Testis (tissue), 2 donors: ENCODE measurements at regions not wholly inside any gene's neighbourhood (a gene's known extent, or its start where the extent isn't known, plus 50 kb on each side); places are given as distances from the start of the nearest gene placed in this dataset.
"Not testable (repeated sequence)": the region's sequence is repeated elsewhere in the genome, so short reads cannot be mapped to it uniquely, and the experiment has no call there.

Source experiments
- DNase-seq: peaks from one replicate; pipeline ENCODE4 v3.0.0-alpha.2; 2019
- H3K27ac ChIP-seq, 2 donors: fragments of 200-600 bp; sonication (generic); one replicate each; pipeline ENCODE4 v1.5.1; 2019
- H3K27me3 ChIP-seq: fragments of 200-600 bp; sonication (generic); one replicate; pipeline ENCODE4 v1.5.1; 2019
- H3K36me3 ChIP-seq: fragments of 200-600 bp; sonication (generic); one replicate; pipeline ENCODE4 v1.5.1; 2017; ENCODE audit warnings: low read depth; ENCODE audit errors: missing control alignments
- H3K4me1 ChIP-seq: fragments of 200-600 bp; sonication (generic); one replicate; pipeline ENCODE4 v1.5.1; 2019
- H3K4me3 ChIP-seq, 2 donors: fragments of 200-600 bp; sonication (generic); one replicate each; pipeline ENCODE4 v1.5.1; 2017 to 2019
- H3K9me3 ChIP-seq: fragments of 200-600 bp; sonication (generic); one replicate; pipeline ENCODE4 v1.5.1; 2017
- POLR2A ChIP-seq: fragments of 450-650 bp; IDR thresholded peaks from one replicate; pipeline ENCODE4 v1.6.1; 2017; ENCODE audit warnings: antibody characterized with exemption, mild to moderate bottlenecking, moderate library complexity
- WGBS, 2 donors: methylation state at CpG; one replicate each; pipeline ENCODE4 v1.1.5; 2018; 5-methylcytosine and 5-hydroxymethylcytosine counted together
- intact Hi-C: fragments of 100-400 bp; cut with DNase I; formaldehyde crosslinking; loops from one replicate; pipeline ENCODE4 v1.15.1; 2023; ENCODE audit warnings: low total_unique reads
- TF ChIP-seq, protein P1 (sequence below), 3 experiments: fragments of 450-650 bp in 2 of 3; fragments of 200-600 bp in 1 of 3; sonication (generic) in 1 of 3; IDR thresholded peaks; one replicate each; pipeline ENCODE4 v1.5.1; 2016 to 2019; ENCODE audit warnings: antibody characterized with exemption in 3 of 3, mild to moderate bottlenecking in 2 of 3, moderate library complexity in 1 of 3

DNA sequence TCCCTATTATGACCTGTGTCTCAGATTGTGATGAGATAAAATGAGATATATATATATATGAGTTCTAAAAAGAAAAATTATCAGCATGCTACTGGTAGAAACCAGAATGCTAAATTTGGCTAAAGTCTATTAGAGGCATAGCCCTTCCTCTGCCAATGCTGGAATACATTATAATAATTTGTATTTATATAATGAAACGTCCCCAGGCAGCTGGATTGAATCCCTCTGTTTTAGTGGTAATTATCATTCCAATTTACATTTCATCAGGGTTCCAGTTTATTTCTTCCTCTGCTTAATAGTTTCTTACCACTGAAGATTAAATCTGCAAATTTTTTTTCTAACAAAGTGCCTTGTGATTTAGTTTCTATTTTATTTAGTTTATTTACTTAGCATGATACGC lies 71.8 kb upstream of the ABI1 start:
- Histone ChIP-seq H3K4me3 (no peak overlapping the region), H3K27ac (no peak overlapping the region), H3K27me3 (no peaks in the 10 kb centered on the region), H3K36me3 (no peaks in the 10 kb centered on the region), H3K4me1 (no peaks in the 10 kb centered on the region), H3K9me3 (no peaks in the 10 kb centered on the region)
- intact Hi-C loops: no loop called here
- no peak for DNase-seq
- WGBS, 2 donors: 77 to 81% methylated on average over 2 of the region's 2 CpGs
- TF ChIP-seq, protein P1, sequence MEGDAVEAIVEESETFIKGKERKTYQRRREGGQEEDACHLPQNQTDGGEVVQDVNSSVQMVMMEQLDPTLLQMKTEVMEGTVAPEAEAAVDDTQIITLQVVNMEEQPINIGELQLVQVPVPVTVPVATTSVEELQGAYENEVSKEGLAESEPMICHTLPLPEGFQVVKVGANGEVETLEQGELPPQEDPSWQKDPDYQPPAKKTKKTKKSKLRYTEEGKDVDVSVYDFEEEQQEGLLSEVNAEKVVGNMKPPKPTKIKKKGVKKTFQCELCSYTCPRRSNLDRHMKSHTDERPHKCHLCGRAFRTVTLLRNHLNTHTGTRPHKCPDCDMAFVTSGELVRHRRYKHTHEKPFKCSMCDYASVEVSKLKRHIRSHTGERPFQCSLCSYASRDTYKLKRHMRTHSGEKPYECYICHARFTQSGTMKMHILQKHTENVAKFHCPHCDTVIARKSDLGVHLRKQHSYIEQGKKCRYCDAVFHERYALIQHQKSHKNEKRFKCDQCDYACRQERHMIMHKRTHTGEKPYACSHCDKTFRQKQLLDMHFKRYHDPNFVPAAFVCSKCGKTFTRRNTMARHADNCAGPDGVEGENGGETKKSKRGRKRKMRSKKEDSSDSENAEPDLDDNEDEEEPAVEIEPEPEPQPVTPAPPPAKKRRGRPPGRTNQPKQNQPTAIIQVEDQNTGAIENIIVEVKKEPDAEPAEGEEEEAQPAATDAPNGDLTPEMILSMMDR (IDR thresholded peaks at IDR 0.05): no peak
- TF ChIP-seq POLR2A: no peak

DNA sequence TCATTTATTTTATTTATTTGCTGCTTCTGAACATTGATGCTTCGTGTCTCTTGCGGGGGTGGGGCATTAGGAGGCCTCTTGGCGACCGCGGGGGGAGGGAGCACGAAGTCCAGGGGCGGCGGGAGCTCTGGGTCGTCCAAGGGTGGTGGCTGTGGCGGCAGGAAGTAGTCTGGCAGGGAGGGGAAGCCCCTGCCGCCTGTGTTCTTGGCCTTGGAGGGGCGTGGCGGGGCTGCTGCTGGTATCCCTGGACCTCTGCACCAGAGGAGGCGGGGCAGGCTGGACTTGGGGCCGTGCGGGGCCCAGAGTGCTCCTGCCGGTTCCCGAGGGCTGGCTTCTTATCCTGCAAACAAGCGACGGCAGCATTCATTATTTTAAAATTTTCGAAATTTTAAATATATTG lies 70.5 kb upstream of the ABI1 start:
- H3K4me1 ChIP-seq: no peaks in the 10 kb centered on the region
- 5 to 6% methylated on average over 12 to 19 of the region's 21 CpGs for WGBS, 2 donors
- intact Hi-C loops: no loop called here
- H3K27ac ChIP-seq: no peak overlapping the region
- peak overlapping the region in 1 of 2 donors; percentile 24 for H3K4me3 ChIP-seq
- no peaks in the 10 kb centered on the region for H3K36me3 ChIP-seq
- no peak for TF ChIP-seq POLR2A
- TF ChIP-seq, protein P1 (IDR thresholded peaks at IDR 0.05): no peak
- no peaks in the 10 kb centered on the region for H3K27me3 ChIP-seq
- no peaks in the 10 kb centered on the region for H3K9me3 ChIP-seq
- DNase-seq: peak; percentile 27

DNA sequence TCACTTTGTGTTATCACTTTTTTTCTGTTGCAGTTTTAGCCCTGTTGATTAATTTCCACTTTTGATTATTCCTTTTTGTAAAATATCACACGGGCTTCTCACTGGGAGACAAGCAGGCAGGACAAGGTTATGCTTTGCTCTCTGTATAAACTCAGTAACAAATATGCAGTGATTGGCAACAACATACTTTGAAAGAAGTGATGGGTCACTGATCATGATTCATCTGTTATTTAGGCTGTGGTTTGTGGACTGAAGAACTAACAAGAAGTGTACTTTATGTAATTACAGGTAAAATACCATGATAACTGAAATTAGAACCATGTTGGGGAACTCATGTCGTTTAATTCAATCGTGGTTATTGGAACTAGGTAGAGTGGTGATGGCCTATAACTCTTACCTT lies 62.1 kb upstream of the ABI1 start:
- WGBS, 2 donors: 78 to 86% methylated on average over 3 of the region's 3 CpGs
- DNase-seq, H3K36me3 ChIP-seq, intact Hi-C loops, H3K27ac ChIP-seq, H3K27me3 ChIP-seq, H3K9me3 ChIP-seq, H3K4me1 ChIP-seq, H3K4me3 ChIP-seq: not testable (repeated sequence)

DNA sequence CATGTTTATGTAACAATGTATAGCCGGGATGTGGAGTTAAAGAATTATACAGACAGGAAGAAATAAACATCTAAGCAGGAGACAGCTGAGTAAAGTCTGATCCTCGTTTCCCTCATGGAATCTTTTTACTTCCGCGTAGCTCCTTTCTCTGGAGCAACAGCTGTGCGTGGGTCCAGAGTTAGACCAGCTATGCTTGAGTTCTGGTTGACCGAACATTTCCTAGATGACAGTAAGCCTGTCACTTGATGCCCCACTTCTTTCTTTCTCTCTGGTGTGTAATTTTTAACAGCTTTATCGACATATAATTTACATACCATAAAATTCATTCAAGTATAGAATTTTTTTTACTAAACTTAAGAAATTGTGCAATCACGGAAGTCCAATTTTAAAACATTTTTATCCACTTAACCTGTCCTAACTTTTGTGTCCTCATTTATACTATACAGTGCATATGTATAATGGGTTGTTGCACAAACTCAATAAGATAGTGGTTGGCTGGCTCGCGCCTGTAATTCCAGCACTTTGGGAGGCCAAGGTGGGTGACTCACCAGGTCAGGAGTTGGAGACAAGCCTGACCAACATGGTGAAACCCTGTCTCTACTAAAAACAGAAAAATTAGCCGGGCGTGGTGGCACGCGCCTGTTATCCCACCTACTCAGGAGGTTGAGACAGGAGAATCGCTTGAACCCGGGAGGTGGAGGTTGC lies 58.5 kb upstream of the ABI1 start:
- H3K27me3 ChIP-seq, H3K4me1 ChIP-seq, H3K36me3 ChIP-seq, intact Hi-C loops, H3K4me3 ChIP-seq, H3K9me3 ChIP-seq, DNase-seq, H3K27ac ChIP-seq: not testable (repeated sequence)
- 64 to 75% methylated on average over 16 of the region's 16 CpGs for WGBS, 2 donors

DNA sequence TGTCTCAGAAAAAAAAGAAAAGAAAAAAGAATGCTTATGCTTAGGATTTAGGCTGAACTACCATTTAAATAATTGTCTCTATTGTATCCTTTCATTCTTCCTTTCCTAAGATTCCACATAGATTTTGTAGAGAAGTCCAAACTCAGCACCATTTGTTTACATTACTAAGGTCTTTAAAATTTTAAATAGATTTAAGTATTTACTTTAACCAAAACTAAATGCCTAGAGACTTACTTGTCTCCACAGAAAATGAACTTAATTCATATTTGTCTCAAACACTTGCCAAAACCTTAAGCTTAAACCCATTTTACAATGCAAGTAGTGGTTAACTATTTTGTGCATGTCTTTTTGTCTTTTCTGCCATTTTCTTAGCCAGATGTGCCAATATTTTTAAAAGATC lies 54.1 kb upstream of the ABI1 start:
- Histone ChIP-seq H3K36me3 (no peaks in the 10 kb centered on the region), H3K9me3 (no peaks in the 10 kb centered on the region), H3K4me1 (no peaks in the 10 kb centered on the region), H3K27ac (no peak overlapping the region), H3K4me3 (no peak overlapping the region), H3K27me3 (no peaks in the 10 kb centered on the region)
- intact Hi-C loops: no loop called here
- DNase-seq: no peak
- TF ChIP-seq POLR2A: no peak
- TF ChIP-seq, protein P1 (IDR thresholded peaks at IDR 0.05): no peak

DNA sequence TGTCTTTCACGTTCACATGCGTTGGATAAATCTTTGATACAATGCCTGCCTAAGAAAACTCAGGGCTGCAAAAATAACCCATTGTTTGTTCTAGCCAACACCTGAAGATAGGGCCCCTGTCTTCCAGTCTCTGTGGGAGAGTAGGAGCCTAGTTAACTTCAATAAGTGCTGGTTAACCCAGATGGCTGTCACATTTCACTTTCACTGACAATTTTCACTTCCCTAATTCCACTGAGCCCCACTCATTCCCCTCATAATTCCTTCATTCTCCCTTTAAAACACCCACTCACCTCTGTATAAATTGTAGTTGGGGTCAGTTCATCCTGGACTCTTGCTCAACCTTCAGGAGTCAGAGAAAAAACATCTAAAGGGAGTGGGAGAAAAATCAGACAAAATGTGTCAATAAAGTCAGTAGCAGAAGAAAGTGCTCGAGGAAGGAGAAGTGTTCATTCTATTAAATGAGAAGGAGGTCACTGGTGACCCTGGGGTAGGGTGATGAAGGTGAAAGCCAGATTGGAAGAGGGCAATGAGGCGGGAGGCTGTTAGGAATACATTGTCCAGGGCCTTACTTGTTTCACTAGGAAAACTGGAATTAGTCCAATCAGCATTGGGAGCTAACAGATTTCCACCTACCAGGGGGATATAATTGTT lies 51.2 kb upstream of the ABI1 start:
- intact Hi-C loops: no loop called here
- Histone ChIP-seq H3K27ac (no peak overlapping the region), H3K36me3 (no peaks in the 10 kb centered on the region), H3K9me3 (no peaks in the 10 kb centered on the region), H3K27me3 (no peaks in the 10 kb centered on the region), H3K4me3 (no peak overlapping the region), H3K4me1 (no peaks in the 10 kb centered on the region)
- DNase-seq: no peak
- TF ChIP-seq, protein P1 (IDR thresholded peaks at IDR 0.05): no peak
- TF ChIP-seq POLR2A: no peak
- WGBS, 2 donors: 67 to 72% methylated on average over 4 of the region's 4 CpGs
